GM10266 (cell line): ENCODE measurements at regions not wholly inside any gene's neighbourhood (a gene's known extent, or its start where the extent isn't known, plus 50 kb on each side); places are given as distances from the start of the nearest gene placed in this dataset.

ENCODE experiments used
- DNase-seq: peaks from one replicate; pipeline ENCODE4 v3.0.0; 2012; ENCODE audit errors: extremely low spot score
- CTCF ChIP-seq: IDR thresholded peaks from 2 replicates; pipeline ENCODE4 v1.5.1; 2012; ENCODE audit warnings: mild to moderate bottlenecking, low read depth; ENCODE audit not compliant: control insufficient read depth, insufficient read depth; ENCODE audit errors: missing control alignments

- no peak for TF ChIP-seq CTCF
- DNase-seq = peak; percentile 12
Measured at GRCh38 chr12:16884056-16884455, 278.1 kb upstream of the LMO3 start.

GRCh38 chr12:16881986-16882570 is 276.1 kb upstream of the LMO3 start:
- TF ChIP-seq CTCF = no peak
- no peak for DNase-seq

GRCh38 chr12:16880864-16881285 is 274.9 kb upstream of the LMO3 start:
- TF ChIP-seq CTCF = no peak
- DNase-seq = no peak

- no peak for TF ChIP-seq CTCF
- DNase-seq = no peak
Measured at GRCh38 chr12:16870845-16871244, 264.9 kb upstream of the LMO3 start.

DNA sequence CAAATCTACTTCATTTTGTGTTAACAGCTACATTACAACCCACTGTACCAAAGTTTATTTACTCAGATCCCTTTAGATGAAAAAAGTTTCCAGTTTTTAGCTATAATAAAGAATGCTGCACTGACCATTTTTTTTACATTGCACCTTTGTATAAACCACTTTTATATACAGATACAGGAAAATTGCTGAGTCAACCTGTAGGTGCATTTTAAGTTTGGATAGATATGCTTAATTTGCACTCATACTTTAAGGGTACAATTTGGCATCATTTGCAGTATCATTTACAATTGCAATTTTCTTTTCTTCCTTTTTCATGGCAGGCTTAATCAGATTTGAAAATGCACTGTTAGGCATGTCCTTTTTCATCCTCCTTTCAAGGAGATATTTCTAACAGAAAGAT is 257.8 kb upstream of the LMO3 start:
- TF ChIP-seq CTCF = no peak
- DNase-seq = no peak

DNA sequence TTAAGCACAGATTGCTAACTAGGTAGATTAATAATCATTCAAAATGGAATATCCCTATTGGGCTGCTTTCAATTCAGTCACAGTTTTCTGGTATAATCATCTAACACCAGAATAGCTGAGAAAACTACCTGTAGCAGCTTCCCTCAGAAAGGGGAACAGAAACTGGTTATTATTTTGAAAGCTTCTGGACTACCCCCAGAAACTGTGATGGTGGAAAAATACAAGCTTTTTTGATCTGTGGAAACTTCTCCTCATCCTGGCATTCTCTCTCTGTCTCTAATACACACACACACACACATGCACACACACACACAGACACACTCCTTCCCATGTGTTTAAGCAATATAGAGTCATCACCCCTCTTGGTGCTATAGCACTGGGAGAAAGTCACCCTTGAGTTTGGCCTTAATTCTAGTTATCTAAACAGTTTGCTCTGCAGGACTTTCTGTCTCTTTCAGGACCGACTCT is 251.5 kb upstream of the LMO3 start:
- DNase-seq = peak; percentile 39

More for the DNA sequence above, 251.5 kb upstream of the LMO3 start:
- TF ChIP-seq CTCF = no peak
